Esophagus squamous epithelium (tissue), 4 donors: ENCODE measurements at regions not wholly inside any gene's neighbourhood (a gene's known extent, or its start where the extent isn't known, plus 50 kb on each side); places are given as distances from the start of the nearest gene placed in this dataset.

Source experiments
- POLR2A ChIP-seq, 4 donors: fragments of 450-650 bp; IDR thresholded peaks; one replicate each; pipeline ENCODE4 v1.6.1; 2017; ENCODE audit warnings: antibody characterized with exemption in 4 of 4, mild to moderate bottlenecking in 4 of 4, moderate library complexity in 3 of 4
- TF ChIP-seq, protein P1 (sequence below), 6 experiments: fragments of 450-650 bp in 4 of 6; fragments of 200-600 bp in 2 of 6; sonication (generic) in 2 of 6; IDR thresholded peaks; one replicate each; pipeline ENCODE4 v1.5.1; 2016 to 2019; ENCODE audit warnings: antibody characterized with exemption in 6 of 6, mild to moderate bottlenecking in 4 of 6, moderate library complexity in 4 of 6

DNA sequence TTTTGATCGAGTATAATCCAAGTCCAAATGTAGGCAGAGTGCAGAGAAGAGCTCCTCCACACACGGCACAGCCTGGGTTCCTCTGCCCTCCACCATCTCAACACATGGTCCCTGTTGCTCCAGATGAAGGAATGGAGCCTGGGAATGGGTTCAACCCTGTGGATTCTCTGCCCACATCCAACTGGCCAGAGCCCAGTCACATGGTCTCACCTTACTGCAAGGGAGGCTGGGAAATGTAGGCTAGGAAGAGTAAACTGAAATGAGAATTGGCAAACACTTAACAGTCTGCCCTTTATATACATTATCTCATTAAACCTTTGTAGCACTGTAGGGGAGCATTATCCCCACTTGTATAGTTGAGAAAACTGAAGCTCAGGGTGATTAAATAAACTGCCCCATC is 60.1 kb upstream of the RAB4A start:
- TF ChIP-seq, protein P1, sequence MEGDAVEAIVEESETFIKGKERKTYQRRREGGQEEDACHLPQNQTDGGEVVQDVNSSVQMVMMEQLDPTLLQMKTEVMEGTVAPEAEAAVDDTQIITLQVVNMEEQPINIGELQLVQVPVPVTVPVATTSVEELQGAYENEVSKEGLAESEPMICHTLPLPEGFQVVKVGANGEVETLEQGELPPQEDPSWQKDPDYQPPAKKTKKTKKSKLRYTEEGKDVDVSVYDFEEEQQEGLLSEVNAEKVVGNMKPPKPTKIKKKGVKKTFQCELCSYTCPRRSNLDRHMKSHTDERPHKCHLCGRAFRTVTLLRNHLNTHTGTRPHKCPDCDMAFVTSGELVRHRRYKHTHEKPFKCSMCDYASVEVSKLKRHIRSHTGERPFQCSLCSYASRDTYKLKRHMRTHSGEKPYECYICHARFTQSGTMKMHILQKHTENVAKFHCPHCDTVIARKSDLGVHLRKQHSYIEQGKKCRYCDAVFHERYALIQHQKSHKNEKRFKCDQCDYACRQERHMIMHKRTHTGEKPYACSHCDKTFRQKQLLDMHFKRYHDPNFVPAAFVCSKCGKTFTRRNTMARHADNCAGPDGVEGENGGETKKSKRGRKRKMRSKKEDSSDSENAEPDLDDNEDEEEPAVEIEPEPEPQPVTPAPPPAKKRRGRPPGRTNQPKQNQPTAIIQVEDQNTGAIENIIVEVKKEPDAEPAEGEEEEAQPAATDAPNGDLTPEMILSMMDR (IDR thresholded peaks at IDR 0.05), result no peak
- no peak for TF ChIP-seq POLR2A (IDR thresholded peaks at IDR 0.05)
